Fibroblast of pulmonary artery (primary cell): ENCODE measurements at regions not wholly inside any gene's neighbourhood (a gene's known extent, or its start where the extent isn't known, plus 50 kb on each side); places are given as distances from the start of the nearest gene placed in this dataset.

Experiments
- DNase-seq: peaks from one replicate; pipeline ENCODE4 v3.0.0-alpha.2; 2010; ENCODE audit warnings: low read depth
- H3K4me3 ChIP-seq: replicated peaks from 2 replicates; pipeline ENCODE4 v1.5.1; 2011; ENCODE audit warnings: low read depth, mild to moderate bottlenecking, control low read depth, low read length, moderate library complexity
- TF ChIP-seq, protein P1 (sequence below): IDR thresholded peaks from 2 replicates; pipeline ENCODE4 v1.5.1; 2011; ENCODE audit warnings: mild to moderate bottlenecking, control low read depth, low read length, inconsistent platforms; ENCODE audit errors: missing control alignments

DNA sequence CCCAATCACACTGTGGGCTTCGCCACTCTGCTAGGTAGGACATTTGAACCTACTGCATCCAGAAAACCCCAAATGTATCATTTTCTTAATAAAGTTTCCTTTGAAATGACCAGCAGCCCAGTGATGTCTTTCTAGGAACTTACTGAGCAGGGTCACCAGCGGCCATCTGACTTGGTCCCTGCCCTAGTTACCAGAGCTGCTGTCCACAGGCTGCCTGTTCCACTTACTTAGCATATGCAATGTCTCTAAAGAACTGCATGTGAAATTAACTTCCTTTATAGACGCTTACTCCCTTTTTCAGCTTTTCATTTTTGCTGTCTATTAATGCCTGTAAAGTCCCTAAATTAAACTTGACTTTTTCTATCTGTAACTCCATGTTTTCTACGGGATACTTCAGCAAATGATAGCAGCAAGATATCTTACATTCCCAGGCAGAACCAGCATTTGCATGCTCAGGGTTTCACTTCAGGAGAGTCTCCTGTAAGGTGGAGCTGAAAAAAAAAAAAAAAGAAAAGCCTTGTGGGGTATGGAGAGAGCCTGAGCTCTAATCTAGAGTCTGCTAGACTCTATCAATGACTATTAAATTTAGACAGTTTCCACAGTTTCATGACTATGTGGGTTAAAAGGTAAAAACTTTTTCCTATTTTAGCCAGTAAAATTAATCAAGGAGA lies 125.0 kb downstream of the FAT3 start:
- TF ChIP-seq, protein P1, sequence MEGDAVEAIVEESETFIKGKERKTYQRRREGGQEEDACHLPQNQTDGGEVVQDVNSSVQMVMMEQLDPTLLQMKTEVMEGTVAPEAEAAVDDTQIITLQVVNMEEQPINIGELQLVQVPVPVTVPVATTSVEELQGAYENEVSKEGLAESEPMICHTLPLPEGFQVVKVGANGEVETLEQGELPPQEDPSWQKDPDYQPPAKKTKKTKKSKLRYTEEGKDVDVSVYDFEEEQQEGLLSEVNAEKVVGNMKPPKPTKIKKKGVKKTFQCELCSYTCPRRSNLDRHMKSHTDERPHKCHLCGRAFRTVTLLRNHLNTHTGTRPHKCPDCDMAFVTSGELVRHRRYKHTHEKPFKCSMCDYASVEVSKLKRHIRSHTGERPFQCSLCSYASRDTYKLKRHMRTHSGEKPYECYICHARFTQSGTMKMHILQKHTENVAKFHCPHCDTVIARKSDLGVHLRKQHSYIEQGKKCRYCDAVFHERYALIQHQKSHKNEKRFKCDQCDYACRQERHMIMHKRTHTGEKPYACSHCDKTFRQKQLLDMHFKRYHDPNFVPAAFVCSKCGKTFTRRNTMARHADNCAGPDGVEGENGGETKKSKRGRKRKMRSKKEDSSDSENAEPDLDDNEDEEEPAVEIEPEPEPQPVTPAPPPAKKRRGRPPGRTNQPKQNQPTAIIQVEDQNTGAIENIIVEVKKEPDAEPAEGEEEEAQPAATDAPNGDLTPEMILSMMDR = no peak
- no peak overlapping the region for H3K4me3 ChIP-seq
- DNase-seq = no peak

DNA sequence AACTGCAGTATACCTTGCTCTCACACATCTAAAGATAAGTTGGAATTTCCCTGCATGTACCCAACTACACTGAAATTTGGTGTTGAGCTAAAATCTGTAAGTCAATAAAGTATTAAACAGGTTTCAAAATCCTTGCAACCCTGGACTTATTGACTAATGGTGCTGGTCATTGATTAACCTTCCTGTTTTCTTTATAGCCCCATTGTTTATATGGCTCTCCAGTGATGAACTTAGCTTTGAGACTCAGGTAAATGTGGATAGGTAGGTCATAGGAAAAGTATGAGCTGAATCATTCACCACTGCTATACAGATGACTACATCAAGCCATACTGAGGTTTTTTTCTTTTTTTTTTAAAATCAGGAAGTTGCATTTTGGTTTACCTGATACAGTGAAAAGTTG lies 132.7 kb downstream of the FAT3 start:
- TF ChIP-seq, protein P1 = no peak
- no peak for DNase-seq
- no peak overlapping the region for H3K4me3 ChIP-seq

DNA sequence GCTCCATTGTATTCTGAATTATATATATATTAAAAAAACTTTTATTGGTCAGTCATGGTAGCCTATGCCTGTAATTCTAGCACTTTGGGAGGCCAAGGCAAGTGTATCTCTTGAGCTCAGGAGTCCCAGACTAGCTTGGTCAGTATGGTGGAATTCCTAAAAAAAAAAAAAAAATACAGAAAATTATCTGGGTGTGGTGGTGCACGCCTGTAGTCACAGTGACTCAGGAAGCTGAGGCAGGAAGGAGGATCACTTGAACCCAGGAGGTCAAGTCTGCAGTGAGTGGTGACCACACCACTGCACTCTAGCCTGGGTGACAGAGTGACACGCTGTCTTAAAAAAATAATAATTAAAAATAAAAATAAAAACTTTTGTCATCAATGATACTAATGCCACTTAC lies 133.2 kb downstream of the FAT3 start:
- TF ChIP-seq, protein P1 = no peak
- H3K4me3 ChIP-seq = no peak overlapping the region
- no peak for DNase-seq

DNA sequence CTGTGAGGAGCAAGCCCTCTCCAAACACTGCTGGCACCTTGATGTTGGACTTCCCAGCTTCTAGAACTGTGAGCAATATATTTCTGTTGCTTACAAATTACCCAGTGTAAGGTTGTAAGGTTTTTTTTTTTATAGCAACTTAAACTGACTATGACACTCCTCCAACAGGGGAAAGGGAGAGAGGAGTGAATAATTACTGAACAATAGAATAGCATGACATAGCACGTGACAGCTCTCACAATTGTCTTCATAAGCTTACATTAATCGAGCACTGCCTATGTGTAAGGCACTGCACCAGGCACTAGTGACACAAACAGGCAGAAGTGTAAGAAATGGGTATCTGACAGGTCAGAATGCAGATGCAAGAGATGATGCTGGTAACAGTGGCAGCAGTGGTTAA lies 136.9 kb downstream of the FAT3 start:
- DNase-seq = no peak
- TF ChIP-seq, protein P1 = no peak
- no peak overlapping the region for H3K4me3 ChIP-seq

DNA sequence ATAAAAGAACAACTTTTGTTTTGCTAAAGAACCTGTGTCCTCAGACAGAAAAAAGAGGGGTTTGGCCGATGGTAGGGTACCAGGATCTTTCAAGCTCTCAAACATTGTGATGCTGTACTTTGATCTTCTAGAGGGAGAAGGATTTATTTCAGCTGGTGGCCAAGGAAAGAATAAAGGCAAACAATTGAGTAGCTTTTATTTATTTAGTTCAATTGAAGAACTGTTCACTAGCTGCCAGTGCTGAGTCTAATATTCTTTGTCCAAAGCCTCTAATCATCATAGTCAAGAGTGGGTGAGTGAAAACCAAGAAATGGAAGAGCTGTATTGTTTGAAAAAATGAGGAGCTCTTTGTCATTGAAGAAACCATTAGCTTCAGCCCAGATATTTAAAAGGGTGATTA lies 138.4 kb downstream of the FAT3 start:
- no peak overlapping the region for H3K4me3 ChIP-seq
- TF ChIP-seq, protein P1 = no peak

DNA sequence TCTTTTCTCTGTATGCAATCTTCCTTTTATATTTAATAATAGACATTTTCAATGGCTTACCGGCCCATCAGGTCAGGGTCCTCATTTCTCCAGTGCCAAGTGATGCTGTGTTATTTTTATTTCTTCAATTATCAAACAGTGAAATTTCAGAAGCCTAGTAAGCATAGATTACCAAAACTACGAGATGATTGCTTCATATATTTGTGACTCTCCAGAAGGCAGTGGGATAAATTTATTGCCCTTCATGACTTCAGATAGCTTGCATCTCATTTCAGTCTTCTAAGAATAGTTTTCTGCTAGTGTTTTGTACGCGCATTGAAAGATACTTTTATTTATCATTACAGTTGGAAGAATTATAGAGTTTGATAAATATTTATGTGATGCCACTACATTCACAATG lies 139.6 kb downstream of the FAT3 start:
- TF ChIP-seq, protein P1 = no peak
- H3K4me3 ChIP-seq = no peak overlapping the region
- DNase-seq = no peak

More for the DNA sequence above, 138.4 kb downstream of the FAT3 start:
- no peak for DNase-seq

DNA sequence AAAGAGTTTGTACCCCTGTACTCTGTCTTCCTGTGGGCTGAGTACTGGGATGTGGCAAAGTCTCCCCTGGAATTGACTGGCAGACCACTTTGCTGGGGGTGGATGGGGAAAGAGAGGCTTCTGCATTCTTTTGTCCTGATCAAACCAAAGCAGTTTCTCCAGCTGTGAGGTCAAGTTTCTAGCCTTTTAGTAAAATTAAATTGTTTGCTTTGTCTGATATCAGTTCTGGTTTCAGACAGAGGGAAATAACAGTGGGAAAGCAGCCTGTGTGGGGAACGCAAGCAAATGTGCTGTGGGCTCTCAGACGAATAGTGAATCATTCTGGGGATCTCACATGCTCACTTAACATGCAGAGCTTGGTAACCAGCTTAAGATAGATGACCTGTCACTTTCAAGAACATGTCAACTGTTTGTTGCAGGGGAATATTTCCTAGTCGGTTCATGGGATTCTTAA lies 151.6 kb downstream of the FAT3 start:
- peak; percentile 45 for DNase-seq
- TF ChIP-seq, protein P1 = no peak
- no peak overlapping the region for H3K4me3 ChIP-seq
